HG02759 (cell line): ENCODE measurements at regions not wholly inside any gene's neighbourhood (a gene's known extent, or its start where the extent isn't known, plus 50 kb on each side); places are given as distances from the start of the nearest gene placed in this dataset.

Source experiments
- ATAC-seq: cut with Tn5 transposase; IDR thresholded peaks from one replicate; pipeline ENCODE4 v1.9.1; 2021; ENCODE audit warnings: mild to moderate bottlenecking, moderate library complexity; ENCODE audit not compliant: unreplicated experiment

GRCh38 chr11:64456509-64457320, 97.8 kb downstream of the RPS6KA4 start:
- ATAC-seq = no peak

- no peak for ATAC-seq
Measured at GRCh38 chr11:64457416-64458010, 98.2 kb upstream of the SLC22A11 start.

- no peak for ATAC-seq
Measured at GRCh38 chr11:64458997-64459396, 96.7 kb upstream of the SLC22A11 start.

- ATAC-seq = no peak
Measured at GRCh38 chr11:64459609-64460008, 96.1 kb upstream of the SLC22A11 start.

- ATAC-seq = no peak
Measured at GRCh38 chr11:64461081-64461480, 94.7 kb upstream of the SLC22A11 start.

GRCh38 chr11:64466115-64466718, 89.5 kb upstream of the SLC22A11 start:
- no peak for ATAC-seq

GRCh38 chr11:64469288-64469687, 86.5 kb upstream of the SLC22A11 start:
- ATAC-seq = no peak

- no peak for ATAC-seq
Measured at GRCh38 chr11:64472593-64473455, 82.9 kb upstream of the SLC22A11 start.

- no peak for ATAC-seq
Measured at GRCh38 chr11:64474680-64475079, 81.1 kb upstream of the SLC22A11 start.

GRCh38 chr11:64475145-64475544, 80.6 kb upstream of the SLC22A11 start:
- ATAC-seq = no peak

- ATAC-seq = no peak
Measured at GRCh38 chr11:64476881-64477280, 78.9 kb upstream of the SLC22A11 start.

GRCh38 chr11:64477675-64478074, 78.1 kb upstream of the SLC22A11 start:
- no peak for ATAC-seq

- no peak for ATAC-seq
Measured at GRCh38 chr11:64482588-64482987, 73.2 kb upstream of the SLC22A11 start.

- ATAC-seq = no peak
Measured at GRCh38 chr11:64484191-64485022, 71.3 kb upstream of the SLC22A11 start.

- no peak for ATAC-seq
Measured at GRCh38 chr11:64485074-64485473, 70.7 kb upstream of the SLC22A11 start.

GRCh38 chr11:64489831-64490441, 65.8 kb upstream of the SLC22A11 start:
- no peak for ATAC-seq

- ATAC-seq = no peak
Measured at GRCh38 chr11:64490562-64491216, 65.1 kb upstream of the SLC22A11 start.

GRCh38 chr11:64492561-64492960, 63.2 kb upstream of the SLC22A11 start:
- no peak for ATAC-seq

- no peak for ATAC-seq
Measured at GRCh38 chr11:64498136-64498535, 57.6 kb upstream of the SLC22A11 start.
